ENCODE measurements at regions not wholly inside any gene's neighbourhood (a gene's known extent, or its start where the extent isn't known, plus 50 kb on each side); places are given as distances from the start of the nearest gene placed in this dataset.

- Histone ChIP-seq H3K9me3 (ENCODE audit: control extremely low read depth in 1 of 3, control insufficient read depth in 2 of 3, insufficient read depth in 1 of 3, low read length in 2 of 3) (no peaks in the 10 kb centered on the region), H3K27me3 (replicated peaks in 1 of 4; ENCODE audit: control extremely low read depth in 1 of 4, control insufficient read depth in 3 of 4, insufficient read depth in 4 of 4, low read length in 3 of 4) (no peaks in the 10 kb centered on the region), H3K27ac (ENCODE audit: low read length in 2 of 2) (no peak overlapping the region), H3K36me3 (replicated peaks in 1 of 2; ENCODE audit: control extremely low read depth in 1 of 2, control insufficient read depth in 1 of 2, extremely low read depth in 1 of 2, insufficient read depth in 2 of 2, low read length in 1 of 2) (no peaks in the 10 kb centered on the region), H3K4me3 (ENCODE audit: control extremely low read depth in 1 of 5, extremely low read depth in 1 of 5, insufficient read depth in 1 of 5, low read depth in 2 of 5, low read length in 4 of 5) (no peak overlapping the region), H3K79me2 (ENCODE audit: control insufficient read depth, insufficient read depth, low read length) (no peaks in the 10 kb centered on the region), H2AFZ (ENCODE audit: insufficient read depth, low read depth, low read length, poor library complexity, severe bottlenecking) (no peak overlapping the region), H3K4me2 (replicated peaks; ENCODE audit: low read depth, low read length, poor library complexity, severe bottlenecking) (no peak overlapping the region), H4K20me1 (ENCODE audit: control insufficient read depth, insufficient read depth, low read length, poor library complexity, severe bottlenecking) (no peaks in the 10 kb centered on the region), H3K4me1 (ENCODE audit: control insufficient read depth in 2 of 2, insufficient read depth in 2 of 2, low read length in 2 of 2) (no peaks in the 10 kb centered on the region), H3K9ac (ENCODE audit: low read length) (no peak overlapping the region)
- ChIA-PET POLR2A (no interaction called here), CTCF (interaction anchor here (1.6 kb wide), 1 partner anchor 9 kb away, joined by 5 read pairs; no protein-coding TSS in a partner anchor)
- intact Hi-C loops (cut with micrococcal nuclease): no loop called here
- H3K27me3 Mint-ChIP-seq: no peaks in the 10 kb centered on the region
- DNase-seq (no peak), ATAC-seq (ENCODE audit: low read depth) (no peak)
- H3K9me3 Mint-ChIP-seq (ENCODE audit: insufficient read depth): peaks cover 2% of the 10 kb centered on the region
- WGBS (ENCODE audit: insufficient coverage): 3% methylated on average over 2 of the region's 2 CpGs
- no peaks in the 10 kb centered on the region for H3K4me1 Mint-ChIP-seq
- no peak overlapping the region for H3K4me3 Mint-ChIP-seq
- no peak overlapping the region for H3K27ac Mint-ChIP-seq
- TF ChIP-seq CTCF (IDR thresholded peaks at IDR 0.05) (no peak), EZH2 (IDR thresholded peaks at IDR 0.05; ENCODE audit: borderline replicate concordance, insufficient read depth, low read depth, low read length, poor library complexity, severe bottlenecking) (no peak)
Measured at GRCh38 chr3:76561494-76562236, 478.2 kb upstream of the ROBO2 start.

GRCh38 chr3:76565496-76566210 lies 474.2 kb upstream of the ROBO2 start:
- no peaks in the 10 kb centered on the region for H3K4me1 Mint-ChIP-seq
- Histone ChIP-seq H3K9me3 (ENCODE audit: control extremely low read depth in 1 of 3, control insufficient read depth in 2 of 3, insufficient read depth in 1 of 3, low read length in 2 of 3) (no peaks in the 10 kb centered on the region), H3K27me3 (replicated peaks in 1 of 4; ENCODE audit: control extremely low read depth in 1 of 4, control insufficient read depth in 3 of 4, insufficient read depth in 4 of 4, low read length in 3 of 4) (no peaks in the 10 kb centered on the region), H3K4me1 (ENCODE audit: control insufficient read depth in 2 of 2, insufficient read depth in 2 of 2, low read length in 2 of 2) (no peaks in the 10 kb centered on the region), H3K9ac (ENCODE audit: low read length) (no peak overlapping the region), H2AFZ (ENCODE audit: insufficient read depth, low read depth, low read length, poor library complexity, severe bottlenecking) (no peak overlapping the region), H3K4me2 (replicated peaks; ENCODE audit: low read depth, low read length, poor library complexity, severe bottlenecking) (no peak overlapping the region), H3K79me2 (ENCODE audit: control insufficient read depth, insufficient read depth, low read length) (no peaks in the 10 kb centered on the region), H4K20me1 (ENCODE audit: control insufficient read depth, insufficient read depth, low read length, poor library complexity, severe bottlenecking) (no peaks in the 10 kb centered on the region), H3K36me3 (replicated peaks in 1 of 2; ENCODE audit: control extremely low read depth in 1 of 2, control insufficient read depth in 1 of 2, extremely low read depth in 1 of 2, insufficient read depth in 2 of 2, low read length in 1 of 2) (no peaks in the 10 kb centered on the region), H3K4me3 (ENCODE audit: control extremely low read depth in 1 of 5, extremely low read depth in 1 of 5, insufficient read depth in 1 of 5, low read depth in 2 of 5, low read length in 4 of 5) (no peak overlapping the region), H3K27ac (ENCODE audit: low read length in 2 of 2) (no peak overlapping the region)
- H3K27ac Mint-ChIP-seq: no peak overlapping the region
- POLR2A ChIA-PET: no interaction called here
- CTCF ChIA-PET: no interaction called here
- H3K9me3 Mint-ChIP-seq (ENCODE audit: insufficient read depth): peaks cover 2% of the 10 kb centered on the region
- intact Hi-C loops (cut with micrococcal nuclease): no loop called here
- H3K27me3 Mint-ChIP-seq: no peaks in the 10 kb centered on the region
- ATAC-seq (ENCODE audit: low read depth): no peak
- no peak overlapping the region for H3K4me3 Mint-ChIP-seq
- WGBS (ENCODE audit: insufficient coverage): 81% methylated on average over 3 of the region's 5 CpGs
- no peak for DNase-seq
- TF ChIP-seq CTCF (IDR thresholded peaks at IDR 0.05) (no peak), EZH2 (IDR thresholded peaks at IDR 0.05; ENCODE audit: borderline replicate concordance, insufficient read depth, low read depth, low read length, poor library complexity, severe bottlenecking) (no peak)
